HepG2 (cell line): ENCODE measurements at regions not wholly inside any gene's neighbourhood (a gene's known extent, or its start where the extent isn't known, plus 50 kb on each side); places are given as distances from the start of the nearest gene placed in this dataset.

Experiments
- ATAC-seq: fragments of 200-7000 bp; cut with Tn5 transposase; 3 replicates; pipeline ENCODE4 v1.9.1; 2020; ENCODE audit warnings: mild to moderate bottlenecking, moderate library complexity
- BruUV-seq: library from RNA; stranded (reverse); fragments of 400-500 nt; replicated peaks from 2 replicates; lab custom pipeline; 2021; lab: Mats Ljungman, UMichigan
- CTCF ChIA-PET: fragments of 300-600 bp; formaldehyde crosslinking; extraction: SDS; loops from one replicate; lab custom pipeline; 2021; ENCODE audit warnings: low total read pairs, inconsistent platforms, low intra/inter-chr PET ratio; lab: Yijun Ruan, JAX
- POLR2A ChIA-PET: fragments of 350-600 bp; sonication (Branson Sonifier 250); formaldehyde crosslinking; loops from one replicate; lab custom pipeline; 2020; ENCODE audit warnings: antibody characterized with exemption, inconsistent platforms; lab: Yijun Ruan, JAX
- DNase-seq: peaks from one replicate; pipeline ENCODE4 v3.0.0-alpha.2; 2015; ENCODE audit warnings: low spot score
- FAIRE-seq: peaks from 3 replicates; lab custom pipeline; 2011; peaks lifted over from hg19 to GRCh38; lab: Jason Lieb, UNC
- H2AFZ ChIP-seq: one replicate; pipeline ENCODE4 v1.6.1; 2011; ENCODE audit warnings: low read length, inconsistent platforms
- H3K27ac ChIP-seq: fragments of 300-600 bp; 3 replicates; pipeline ENCODE4 v1.8.0; 2011; ENCODE audit warnings: mixed run types, mild to moderate bottlenecking, mixed read lengths, low read length, inconsistent platforms; ENCODE audit not compliant: insufficient read depth; ENCODE audit errors: extremely low read length
- H3K27me3 ChIP-seq, 2 experiments: fragments of 200-600 bp in 1 of 2; 2 replicates in 1 of 2; 3 replicates in 1 of 2; pipeline versions ENCODE4 v1.6.0 to v1.8.0; 2011; ENCODE audit warnings: low read length in 2 of 2, mild to moderate bottlenecking in 2 of 2, moderate library complexity in 2 of 2, inconsistent platforms in 1 of 2; ENCODE audit not compliant: insufficient read depth in 2 of 2, control insufficient read depth in 1 of 2
- H3K36me3 ChIP-seq, 2 experiments: fragments of 200-600 bp in 1 of 2; replicated peaks in 1 of 2; 2 replicates in 1 of 2; 3 replicates in 1 of 2; pipeline versions ENCODE4 v1.5.1 to v1.8.0; 2011; ENCODE audit warnings: low read length in 2 of 2, inconsistent platforms in 1 of 2; ENCODE audit not compliant: insufficient read depth in 2 of 2, control insufficient read depth in 1 of 2
- H3K4me1 ChIP-seq: 2 replicates; pipeline ENCODE4 v1.5.1; 2012; ENCODE audit warnings: low read length, inconsistent platforms; ENCODE audit not compliant: insufficient read depth
- H3K4me2 ChIP-seq: 2 replicates; pipeline ENCODE4 v1.6.0; 2011; ENCODE audit warnings: low read depth, low read length, inconsistent platforms
- H3K4me3 ChIP-seq, 3 experiments: fragments of 200-600 bp in 1 of 3; sonication (generic), shearing (Covaris generic) in 1 of 3; replicated peaks in 1 of 3; 2 replicates each; pipeline ENCODE4 v1.5.1; 2011 to 2016; ENCODE audit warnings: low read length in 3 of 3, inconsistent platforms in 2 of 3, low read depth in 2 of 3, mild to moderate bottlenecking in 2 of 3, control low read depth in 1 of 3, mixed read lengths in 1 of 3; ENCODE audit not compliant: insufficient read depth in 1 of 3
- H3K79me2 ChIP-seq: one replicate; pipeline ENCODE4 v1.6.1; 2011; ENCODE audit warnings: low read length, inconsistent platforms; ENCODE audit not compliant: insufficient read depth
- H3K9ac ChIP-seq: 2 replicates; pipeline ENCODE4 v1.6.0; 2011; ENCODE audit warnings: mild to moderate bottlenecking, low read depth, low read length, inconsistent platforms; ENCODE audit not compliant: insufficient read depth
- H3K9me3 ChIP-seq: 2 replicates; pipeline ENCODE4 v1.5.1; 2012; ENCODE audit warnings: mild to moderate bottlenecking, low read length
- H4K20me1 ChIP-seq: 2 replicates; pipeline ENCODE4 v1.6.0; 2011; ENCODE audit warnings: inconsistent platforms, mild to moderate bottlenecking, low read length, moderate library complexity; ENCODE audit not compliant: insufficient read depth
- ARID3A ChIP-seq: IDR thresholded peaks from 2 replicates; pipeline ENCODE4 v1.6.1; 2012; ENCODE audit warnings: low read depth, low read length, improper control_type of control experiment
- DMTF1 ChIP-seq: sonication (generic); formaldehyde crosslinking; IDR thresholded peaks from 2 replicates; pipeline ENCODE4 v1.4.0; 2020; ENCODE audit warnings: mild to moderate bottlenecking, missing genetic modification reagents
- E2F5 ChIP-seq: sonication (generic); formaldehyde crosslinking; conservative IDR thresholded peaks from 2 replicates; pipeline ENCODE4 v1.4.0; 2020; ENCODE audit warnings: missing genetic modification reagents
- GTF2F1 ChIP-seq: fragments of 150-350 bp; IDR thresholded peaks from 2 replicates; pipeline ENCODE4 v1.6.1; 2014; ENCODE audit warnings: low read length
- LCORL ChIP-seq, 2 experiments: fragments of 450-650 bp in 1 of 2; sonication (generic) in 1 of 2; formaldehyde crosslinking in 1 of 2; IDR thresholded peaks; 2 replicates each; pipeline versions ENCODE4 v1.5.0 to v1.6.1; 2017 to 2020; ENCODE audit warnings: antibody characterized with exemption in 1 of 2, missing genetic modification reagents in 1 of 2
- PBX2 ChIP-seq: IDR thresholded peaks from 2 replicates; pipeline ENCODE4 v1.6.1; 2016; ENCODE audit warnings: control low read depth
- PPARG ChIP-seq: conservative IDR thresholded peaks from 2 replicates; pipeline ENCODE4 v1.6.1; 2016; ENCODE audit warnings: missing biosample characterization, missing genetic modification reagents
- RARA ChIP-seq: IDR thresholded peaks from 2 replicates; pipeline ENCODE4 v1.6.1; 2016; ENCODE audit warnings: missing genetic modification reagents, missing compliant biosample characterization
- REXO4 ChIP-seq: sonication (generic); formaldehyde crosslinking; IDR thresholded peaks from 2 replicates; pipeline ENCODE4 v1.8.0; 2022; ENCODE audit warnings: missing genetic modification reagents, mild to moderate bottlenecking, borderline replicate concordance
- SKIL ChIP-seq: sonication (generic); formaldehyde crosslinking; IDR thresholded peaks from 2 replicates; pipeline ENCODE4 v1.8.0; 2022; ENCODE audit warnings: missing genetic modification reagents, mild to moderate bottlenecking, moderate library complexity, borderline replicate concordance
- WGBS: methylation state at CpG from one replicate; pipeline ENCODE4 v1.1.6; 2017; ENCODE audit warnings: low lambda C conversion rate; 5-methylcytosine and 5-hydroxymethylcytosine counted together
- in situ Hi-C: cut with HindIII; loops from 2 replicates; pipeline ENCODE4 v1.10.0; 2017; ENCODE audit warnings: low pct_unique_long_range_greater_than_20kb; ENCODE audit not compliant: extremely low pct_ligation_motif_present
- intact Hi-C: fragments of 100-400 bp; cut with micrococcal nuclease; formaldehyde crosslinking; loops from one replicate; pipeline ENCODE4 v1.10.0; 2022; ENCODE audit not compliant: unreplicated experiment

- CTCF ChIA-PET, result no interaction called here
- no peak overlapping the region for H3K27ac ChIP-seq
Observed at GRCh38 chr3:66827726-66828125, 170.4 kb upstream of the KBTBD8 start.

More at GRCh38 chr3:66827726-66828125, 170.4 kb upstream of the KBTBD8 start:
- no peaks in the 10 kb centered on the region for H4K20me1 ChIP-seq
- ATAC-seq, result no peak
- POLR2A ChIA-PET, result no interaction called here
- no TSS peak for BruUV-seq
- no peaks in the 10 kb centered on the region for H3K36me3 ChIP-seq
- H3K9me3 ChIP-seq, result no peaks in the 10 kb centered on the region
- intact Hi-C loops, result no loop called here
- H3K4me2 ChIP-seq, result no peak overlapping the region
- TF ChIP-seq REXO4 (CRISPR knock-in tag) (no peak), E2F5 (CRISPR knock-in tag) (no peak), GTF2F1 (no peak), ARID3A (no peak), DMTF1 (CRISPR knock-in tag) (no peak), LCORL (IDR thresholded peaks at IDR 0.05) (no peak), LCORL (CRISPR knock-in tag; IDR thresholded peaks at IDR 0.05) (no peak), RARA (CRISPR knock-in tag) (no peak), PBX2 (CRISPR knock-in tag) (no peak), PPARG (CRISPR knock-in tag) (no peak), SKIL (CRISPR knock-in tag) (no peak)
- TF ChIP-seq, all 625 proteins: peak for 0
- Histone ChIP-seq H2AFZ (no peak overlapping the region), H3K27me3 (peaks cover 0 to 6% of the 10 kb centered on the region in 2 experiments; a peak in 1 of 5 replicates), H3K4me3 (no peak overlapping the region), H3K9ac (no peak overlapping the region), H3K4me1 (peaks cover 30% of the 10 kb centered on the region), H3K79me2 (no peaks in the 10 kb centered on the region)
- DNase-seq (no peak), FAIRE-seq (no peak)
- in situ Hi-C loops, result no loop called here
- WGBS, result 19% methylated on average over 2 of the region's 6 CpGs
